DOHH2 (cell line): ENCODE measurements at regions not wholly inside any gene's neighbourhood (a gene's known extent, or its start where the extent isn't known, plus 50 kb on each side); places are given as distances from the start of the nearest gene placed in this dataset.

ENCODE experiments used
- EZH2phosphoT487 ChIP-seq: fragments of 200-600 bp; sonication (generic); IDR thresholded peaks from 2 replicates; pipeline ENCODE4 v1.6.1; 2017; ENCODE audit warnings: borderline replicate concordance, mild to moderate bottlenecking, antibody characterized with exemption, low read length, moderate library complexity, mixed read lengths
- TF ChIP-seq, protein P1 (sequence below): fragments of 200-600 bp; sonication (generic); IDR thresholded peaks from one replicate; pipeline ENCODE4 v1.5.1; 2014; ENCODE audit warnings: antibody characterized with exemption, mild to moderate bottlenecking, low read depth, low read length; ENCODE audit not compliant: poor library complexity, severe bottlenecking

DNA sequence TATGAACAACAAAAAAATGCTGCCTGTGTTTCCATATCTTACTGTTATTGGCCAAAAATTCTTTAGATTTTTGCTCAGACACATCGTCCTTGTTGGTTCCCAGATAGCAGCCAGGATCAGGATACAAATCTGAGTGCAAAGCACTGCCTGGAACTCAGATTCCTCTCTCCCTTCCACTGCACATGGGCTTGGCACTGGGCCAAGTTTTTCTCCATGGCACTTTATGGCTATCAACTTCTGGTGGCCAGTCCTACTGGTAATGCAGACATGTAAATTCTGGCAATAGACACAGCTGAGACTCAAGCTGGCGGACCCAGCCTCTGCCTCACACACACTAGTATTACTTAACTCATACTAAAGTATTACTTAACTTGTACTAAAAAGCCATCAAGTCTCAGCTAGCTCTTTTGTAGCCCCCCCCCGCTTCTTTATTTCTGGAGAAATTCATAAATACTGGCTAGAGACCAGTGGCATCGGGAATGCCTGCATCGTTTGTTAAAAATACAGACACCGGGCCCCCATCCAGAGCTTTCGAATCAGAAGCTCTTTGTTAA is 181.2 kb upstream of the COX10 start:
- TF ChIP-seq, protein P1, sequence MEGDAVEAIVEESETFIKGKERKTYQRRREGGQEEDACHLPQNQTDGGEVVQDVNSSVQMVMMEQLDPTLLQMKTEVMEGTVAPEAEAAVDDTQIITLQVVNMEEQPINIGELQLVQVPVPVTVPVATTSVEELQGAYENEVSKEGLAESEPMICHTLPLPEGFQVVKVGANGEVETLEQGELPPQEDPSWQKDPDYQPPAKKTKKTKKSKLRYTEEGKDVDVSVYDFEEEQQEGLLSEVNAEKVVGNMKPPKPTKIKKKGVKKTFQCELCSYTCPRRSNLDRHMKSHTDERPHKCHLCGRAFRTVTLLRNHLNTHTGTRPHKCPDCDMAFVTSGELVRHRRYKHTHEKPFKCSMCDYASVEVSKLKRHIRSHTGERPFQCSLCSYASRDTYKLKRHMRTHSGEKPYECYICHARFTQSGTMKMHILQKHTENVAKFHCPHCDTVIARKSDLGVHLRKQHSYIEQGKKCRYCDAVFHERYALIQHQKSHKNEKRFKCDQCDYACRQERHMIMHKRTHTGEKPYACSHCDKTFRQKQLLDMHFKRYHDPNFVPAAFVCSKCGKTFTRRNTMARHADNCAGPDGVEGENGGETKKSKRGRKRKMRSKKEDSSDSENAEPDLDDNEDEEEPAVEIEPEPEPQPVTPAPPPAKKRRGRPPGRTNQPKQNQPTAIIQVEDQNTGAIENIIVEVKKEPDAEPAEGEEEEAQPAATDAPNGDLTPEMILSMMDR: no peak
- no peak for TF ChIP-seq EZH2phosphoT487
